Duodenal mucosa (tissue), 2 donors: ENCODE measurements at regions not wholly inside any gene's neighbourhood (a gene's known extent, or its start where the extent isn't known, plus 50 kb on each side); places are given as distances from the start of the nearest gene placed in this dataset.
A peak's percentile ranks its signal among the peaks of the same experiment; 100 is the strongest.

Source experiments
- H3K27ac ChIP-seq: one replicate; pipeline ENCODE4 v1.7.0; 2013; ENCODE audit warnings: low read depth, low read length
- H3K27me3 ChIP-seq, 2 donors: one replicate each; pipeline ENCODE4 v1.7.0; 2013; ENCODE audit warnings: low read length in 2 of 2, control low read depth in 1 of 2; ENCODE audit not compliant: insufficient read depth in 2 of 2, control insufficient read depth in 1 of 2
- H3K36me3 ChIP-seq, 2 donors: one replicate each; pipeline ENCODE4 v1.7.0; 2013; ENCODE audit warnings: low read length in 2 of 2, control low read depth in 1 of 2; ENCODE audit not compliant: insufficient read depth in 2 of 2, control insufficient read depth in 1 of 2
- H3K4me1 ChIP-seq, 2 donors: one replicate each; pipeline ENCODE4 v1.7.0; 2013; ENCODE audit warnings: low read length in 2 of 2, control low read depth in 1 of 2; ENCODE audit not compliant: insufficient read depth in 2 of 2, control insufficient read depth in 1 of 2
- H3K4me3 ChIP-seq, 2 donors: one replicate each; pipeline ENCODE4 v1.7.0; 2013; ENCODE audit warnings: low read length in 2 of 2, low read depth in 1 of 2
- H3K9ac ChIP-seq, 2 donors: one replicate each; pipeline ENCODE4 v1.7.0; 2013; ENCODE audit warnings: low read length in 2 of 2, low read depth in 1 of 2
- H3K9me3 ChIP-seq, 2 donors: one replicate each; pipeline ENCODE4 v1.7.0; 2013; ENCODE audit warnings: low read length in 2 of 2, control low read depth in 1 of 2; ENCODE audit not compliant: control insufficient read depth in 1 of 2

DNA sequence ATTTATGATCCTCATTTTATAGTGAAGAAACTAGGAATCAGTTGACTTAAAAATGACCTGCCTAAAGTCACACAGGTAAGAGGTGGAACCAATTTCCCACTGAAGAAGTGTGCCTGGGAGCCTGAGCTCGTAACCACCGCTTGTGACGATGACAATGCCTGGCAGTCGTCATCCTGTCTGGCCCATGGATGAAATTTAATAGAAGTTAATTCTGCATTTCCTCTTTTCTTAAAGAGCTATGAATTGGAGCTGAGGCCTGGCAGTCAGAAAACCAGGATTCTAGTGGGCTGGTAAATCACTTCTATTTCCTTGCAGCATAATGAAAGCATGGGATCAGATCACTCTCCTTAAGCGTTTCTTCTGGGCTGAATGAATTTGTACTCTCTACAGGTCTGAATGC, 200.0 kb upstream of the SGK1 start:
- Histone ChIP-seq H3K27ac (no peak overlapping the region), H3K4me1 (peaks cover 11 to 13% of the 10 kb centered on the region in 2 donors), H3K9me3 (no peaks in the 10 kb centered on the region), H3K36me3 (no peaks in the 10 kb centered on the region), H3K4me3 (no peak overlapping the region), H3K27me3 (no peaks in the 10 kb centered on the region), H3K9ac (no peak overlapping the region)

- H3K27me3 ChIP-seq, result no peaks in the 10 kb centered on the region
- H3K4me3 ChIP-seq, result peak overlapping the region in 1 of 2 donors; percentile 29
- peak overlapping the region; percentile 34 for H3K27ac ChIP-seq
- H3K36me3 ChIP-seq, result no peaks in the 10 kb centered on the region
- no peaks in the 10 kb centered on the region for H3K9me3 ChIP-seq
- H3K9ac ChIP-seq, result peak overlapping the region in 1 of 2 donors; percentile 12
- peaks cover 11 to 13% of the 10 kb centered on the region in 2 donors for H3K4me1 ChIP-seq
These were observed 199.3 kb upstream of the SGK1 start for GRCh38 chr6:134517145-134517658.

- Histone ChIP-seq H3K27ac (no peak overlapping the region), H3K9ac (no peak overlapping the region), H3K4me3 (no peak overlapping the region), H3K36me3 (no peaks in the 10 kb centered on the region), H3K4me1 (peaks cover 11 to 13% of the 10 kb centered on the region in 2 donors), H3K9me3 (no peaks in the 10 kb centered on the region), H3K27me3 (no peaks in the 10 kb centered on the region)
These were observed 198.7 kb upstream of the SGK1 start for GRCh38 chr6:134516582-134516981.

GRCh38 chr6:134515986-134516385, 198.1 kb upstream of the SGK1 start:
- no peaks in the 10 kb centered on the region for H3K36me3 ChIP-seq
- H3K9me3 ChIP-seq, result no peaks in the 10 kb centered on the region
- H3K9ac ChIP-seq, result no peak overlapping the region
- H3K27me3 ChIP-seq, result no peaks in the 10 kb centered on the region
- H3K4me3 ChIP-seq, result no peak overlapping the region
- H3K4me1 ChIP-seq, result peaks cover 11 to 13% of the 10 kb centered on the region in 2 donors
- H3K27ac ChIP-seq, result no peak overlapping the region

DNA sequence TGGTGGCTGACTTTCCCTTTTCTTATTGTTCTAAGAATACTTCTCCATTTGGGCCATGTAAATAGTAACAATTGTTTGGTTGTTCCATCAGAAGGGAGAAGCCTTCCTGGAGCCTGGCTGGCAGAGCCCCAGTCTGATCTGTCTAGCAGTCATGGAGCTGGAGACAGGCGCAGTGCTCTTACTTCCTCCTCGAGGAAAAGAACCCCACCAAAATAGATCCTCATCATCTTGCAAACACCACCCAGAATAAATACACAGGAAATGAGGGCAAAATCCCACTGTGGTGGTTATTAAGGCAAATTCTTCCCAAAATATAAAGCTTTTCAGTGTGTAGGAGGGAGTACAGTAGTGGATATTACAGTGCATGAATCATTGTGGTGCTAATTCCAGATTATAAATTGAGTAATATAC, 195.1 kb upstream of the SGK1 start:
- Histone ChIP-seq H3K36me3 (no peaks in the 10 kb centered on the region), H3K27ac (no peak overlapping the region), H3K27me3 (no peaks in the 10 kb centered on the region), H3K4me1 (peaks cover 11 to 13% of the 10 kb centered on the region in 2 donors), H3K9me3 (no peaks in the 10 kb centered on the region), H3K9ac (no peak overlapping the region), H3K4me3 (no peak overlapping the region)

GRCh38 chr6:134511984-134512683, 194.2 kb upstream of the SGK1 start:
- H3K36me3 ChIP-seq, result no peaks in the 10 kb centered on the region
- peaks cover 4 to 5% of the 10 kb centered on the region in 2 donors for H3K4me1 ChIP-seq
- H3K27me3 ChIP-seq, result no peaks in the 10 kb centered on the region
- H3K9ac ChIP-seq, result no peak overlapping the region
- H3K9me3 ChIP-seq, result no peaks in the 10 kb centered on the region
- no peak overlapping the region for H3K4me3 ChIP-seq
- no peak overlapping the region for H3K27ac ChIP-seq

- Histone ChIP-seq H3K9ac (no peak overlapping the region), H3K36me3 (no peaks in the 10 kb centered on the region), H3K27ac (no peak overlapping the region), H3K9me3 (no peaks in the 10 kb centered on the region), H3K4me3 (no peak overlapping the region), H3K27me3 (no peaks in the 10 kb centered on the region), H3K4me1 (no peaks in the 10 kb centered on the region)
These were observed 193.0 kb upstream of the SGK1 start for GRCh38 chr6:134510920-134511319.

GRCh38 chr6:134510142-134510541, 192.2 kb upstream of the SGK1 start:
- Histone ChIP-seq H3K4me3 (no peak overlapping the region), H3K36me3 (no peaks in the 10 kb centered on the region), H3K9me3 (no peaks in the 10 kb centered on the region), H3K27ac (no peak overlapping the region), H3K9ac (no peak overlapping the region), H3K27me3 (no peaks in the 10 kb centered on the region), H3K4me1 (no peaks in the 10 kb centered on the region)

GRCh38 chr6:134508862-134509498, 191.1 kb upstream of the SGK1 start:
- H3K27ac ChIP-seq, result no peak overlapping the region
- H3K9me3 ChIP-seq, result no peaks in the 10 kb centered on the region
- no peaks in the 10 kb centered on the region for H3K27me3 ChIP-seq
- peaks cover 0 to 3% of the 10 kb centered on the region in 2 donors for H3K4me1 ChIP-seq
- no peaks in the 10 kb centered on the region for H3K36me3 ChIP-seq
- H3K9ac ChIP-seq, result no peak overlapping the region
- H3K4me3 ChIP-seq, result no peak overlapping the region

DNA sequence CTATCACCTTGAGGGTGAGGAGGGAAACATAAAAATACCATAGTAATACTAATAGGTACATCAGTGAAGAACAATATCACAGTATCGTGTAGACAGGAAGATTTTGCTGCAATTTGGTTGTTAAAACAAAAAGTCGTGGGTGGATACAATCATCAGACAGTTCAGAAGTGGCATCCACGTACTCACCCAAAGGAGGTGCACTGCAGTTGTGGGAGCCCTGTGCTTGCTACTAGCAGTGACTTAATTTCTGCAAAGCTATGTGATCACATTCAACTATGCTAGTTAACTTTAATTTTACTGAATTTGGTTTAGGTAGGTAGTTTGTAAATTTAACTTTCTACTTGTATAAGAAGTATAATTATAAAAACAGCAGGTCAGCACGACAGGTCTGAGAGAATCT, 188.2 kb upstream of the SGK1 start:
- Histone ChIP-seq H3K4me1 (peaks cover 13 to 25% of the 10 kb centered on the region in 2 donors), H3K27me3 (no peaks in the 10 kb centered on the region), H3K4me3 (no peak overlapping the region), H3K27ac (no peak overlapping the region), H3K9me3 (no peaks in the 10 kb centered on the region), H3K36me3 (no peaks in the 10 kb centered on the region), H3K9ac (no peak overlapping the region)
